HG03520 (cell line): ENCODE measurements at regions not wholly inside any gene's neighbourhood (a gene's known extent, or its start where the extent isn't known, plus 50 kb on each side); places are given as distances from the start of the nearest gene placed in this dataset.

Source experiments
- ATAC-seq: cut with Tn5 transposase; IDR thresholded peaks from one replicate; pipeline ENCODE4 v1.9.1; 2021; ENCODE audit warnings: mild to moderate bottlenecking, moderate library complexity; ENCODE audit not compliant: unreplicated experiment

DNA sequence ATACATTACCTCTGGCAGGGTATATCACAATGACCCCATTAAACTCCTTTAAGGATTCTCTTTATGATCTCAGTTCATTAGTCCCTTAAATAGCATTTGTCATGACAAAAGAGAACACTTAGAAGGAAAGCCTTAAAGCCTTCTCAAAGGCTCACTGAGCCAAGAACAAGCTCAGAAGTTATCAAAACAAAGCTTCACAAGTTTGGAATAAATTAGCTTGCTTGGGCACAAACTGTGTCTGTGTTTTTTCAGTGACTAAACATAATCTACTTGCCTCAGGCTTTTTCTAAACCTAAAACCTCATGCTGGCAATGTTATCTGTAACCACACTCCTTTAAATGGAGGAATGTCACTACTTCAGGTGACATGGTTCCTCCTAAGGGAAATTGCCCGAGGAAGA is 1114.9 kb upstream of the C9orf72 start:
- ATAC-seq: no peak

DNA sequence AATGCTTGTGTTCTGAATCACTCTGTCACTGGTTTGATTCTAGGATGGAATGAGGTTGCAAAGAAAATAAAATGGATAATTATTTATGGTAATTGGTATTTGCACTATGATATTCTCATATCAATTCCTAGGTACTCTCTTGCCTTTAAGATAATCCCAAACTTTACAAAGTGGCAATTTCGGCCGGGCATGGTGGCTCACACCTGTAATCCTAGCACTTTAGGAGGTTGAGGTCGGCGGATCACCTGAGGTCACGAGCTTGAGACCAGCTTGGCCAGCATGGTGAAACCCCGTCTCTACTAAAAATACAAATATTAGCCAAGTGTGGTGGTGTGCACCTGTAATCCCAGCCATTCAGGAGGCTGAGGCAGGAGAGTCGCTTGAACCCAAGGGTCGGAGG is 1118.7 kb upstream of the C9orf72 start:
- ATAC-seq: no peak

DNA sequence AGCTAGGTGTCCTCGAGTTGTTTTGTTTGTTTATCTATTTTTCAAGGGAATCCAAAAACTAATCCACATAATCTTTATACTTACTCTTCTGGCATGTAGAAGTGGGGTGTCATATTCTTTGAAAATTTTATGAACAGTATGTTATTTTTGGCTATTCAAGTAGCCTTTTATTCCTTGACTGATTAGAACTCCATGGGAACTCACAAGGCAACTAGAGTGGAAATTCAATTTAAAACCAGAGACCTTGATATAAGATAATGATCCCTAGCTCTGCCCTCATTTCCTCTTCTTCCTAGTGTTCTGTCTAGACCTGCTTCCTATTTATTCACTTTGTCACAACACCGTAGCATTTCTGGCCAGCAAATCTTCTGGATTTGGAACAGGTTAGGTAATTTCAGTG is 1123.7 kb upstream of the C9orf72 start:
- no peak for ATAC-seq

DNA sequence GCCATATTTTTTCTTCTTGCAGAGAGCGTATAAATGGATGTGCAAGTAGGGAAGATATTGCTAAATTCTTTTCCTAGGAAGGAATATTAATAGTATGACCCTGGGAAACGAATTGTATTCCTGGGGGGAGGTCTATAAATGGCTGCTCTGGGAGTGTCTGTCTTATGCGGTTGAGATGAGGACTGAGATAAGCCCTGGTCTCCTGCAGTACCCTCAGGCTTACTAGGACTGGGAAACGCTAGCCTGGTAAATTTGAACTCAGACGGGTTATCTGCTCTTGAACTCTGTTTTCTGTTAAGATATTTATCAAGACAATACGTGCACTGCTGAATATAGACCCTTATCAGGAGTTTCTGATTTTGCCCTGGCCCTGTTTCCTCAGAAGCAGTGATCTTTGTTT is 1126.4 kb upstream of the C9orf72 start:
- ATAC-seq: no peak

DNA sequence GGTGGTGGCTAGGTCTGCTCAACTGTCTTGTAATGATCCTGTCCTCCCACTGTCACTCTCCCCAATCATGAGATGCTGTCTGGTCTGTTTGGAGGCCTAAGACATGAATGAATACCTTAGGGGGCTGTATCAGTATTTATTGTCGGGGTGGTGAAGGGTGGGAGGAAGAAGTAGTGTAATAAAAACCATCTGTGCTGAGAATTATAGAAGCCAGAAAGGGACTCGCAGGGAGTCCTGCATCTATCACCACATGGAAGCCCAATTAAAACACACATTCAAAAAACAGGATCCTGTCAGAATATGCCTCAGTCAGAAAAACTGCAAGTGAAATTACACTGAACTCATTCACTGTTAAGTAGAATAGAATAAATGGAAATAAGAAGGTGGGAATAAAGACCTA is 1134.3 kb upstream of the C9orf72 start:
- ATAC-seq: no peak

DNA sequence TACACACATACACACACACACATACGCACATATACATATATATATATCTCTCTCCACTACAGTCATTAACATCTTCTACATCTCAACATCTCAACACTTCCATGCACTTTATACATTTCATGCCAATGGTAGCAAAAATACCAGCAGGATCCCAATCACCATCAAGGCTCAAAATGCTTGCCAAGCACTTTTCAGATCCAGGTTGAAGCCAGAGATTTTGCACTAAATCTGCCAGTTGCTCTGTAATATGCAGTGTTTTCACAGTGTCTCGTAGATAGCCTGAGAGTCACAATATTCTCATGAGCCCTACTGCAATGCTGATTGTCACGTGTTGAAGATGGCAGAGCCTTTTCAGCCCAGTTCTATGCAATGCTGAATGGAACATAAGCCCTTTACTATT is 1140.9 kb upstream of the C9orf72 start:
- no peak for ATAC-seq

DNA sequence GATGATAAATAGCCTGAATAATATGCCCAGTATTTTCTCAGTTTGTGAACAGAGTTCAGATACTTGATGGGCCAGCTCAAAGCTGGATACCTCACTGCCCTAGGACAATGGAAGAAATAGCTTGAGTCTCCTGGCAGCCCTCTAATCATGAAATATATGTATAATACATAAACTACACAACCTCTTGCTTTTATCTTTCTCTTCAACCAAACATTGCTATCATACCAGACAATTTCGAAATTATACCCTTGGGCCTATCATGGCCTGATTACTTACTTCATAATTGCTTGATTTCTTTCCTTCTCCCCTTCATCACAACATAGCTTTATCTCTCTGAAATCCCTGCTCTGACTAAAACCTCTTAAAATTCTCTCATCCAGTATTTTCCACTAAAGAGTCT is 1144.9 kb upstream of the C9orf72 start:
- ATAC-seq: no peak

DNA sequence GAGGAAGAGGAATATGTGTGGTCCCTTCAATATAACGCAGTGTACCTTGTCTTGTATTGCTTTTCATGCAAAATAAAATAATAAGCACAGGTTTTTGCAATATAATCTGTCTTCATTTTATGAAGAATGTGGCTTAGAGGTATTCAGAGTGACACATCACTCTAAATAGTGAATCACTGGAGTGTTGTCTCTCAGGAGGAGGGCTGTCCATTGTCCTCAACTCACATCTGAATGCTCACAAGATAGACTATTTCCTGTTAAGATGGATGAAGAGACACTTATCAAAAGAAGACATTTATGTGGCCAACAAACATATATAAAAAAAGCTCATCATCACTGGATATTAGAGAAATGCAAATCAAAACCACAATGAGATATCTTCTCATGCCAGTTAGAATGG is 1147.5 kb upstream of the C9orf72 start:
- ATAC-seq: no peak

DNA sequence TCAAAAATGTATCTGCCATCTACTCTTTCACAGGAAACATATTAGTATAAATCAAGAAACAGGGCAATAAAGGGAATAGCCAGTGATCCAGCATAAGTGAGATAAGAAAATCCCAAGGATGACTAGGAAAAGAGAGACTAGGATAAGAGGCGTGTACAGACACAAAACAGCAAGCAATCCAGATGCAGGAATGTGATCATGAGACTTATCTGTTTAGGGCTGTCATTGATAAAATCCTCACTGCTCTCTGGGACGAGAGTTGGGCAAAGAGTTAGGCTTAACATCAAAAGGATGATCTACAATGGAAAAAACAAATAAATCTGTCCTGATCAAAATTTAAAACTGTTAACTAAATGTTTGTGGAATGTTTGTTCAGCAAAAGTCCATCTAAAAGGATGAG is 1156.8 kb upstream of the C9orf72 start:
- ATAC-seq: no peak

DNA sequence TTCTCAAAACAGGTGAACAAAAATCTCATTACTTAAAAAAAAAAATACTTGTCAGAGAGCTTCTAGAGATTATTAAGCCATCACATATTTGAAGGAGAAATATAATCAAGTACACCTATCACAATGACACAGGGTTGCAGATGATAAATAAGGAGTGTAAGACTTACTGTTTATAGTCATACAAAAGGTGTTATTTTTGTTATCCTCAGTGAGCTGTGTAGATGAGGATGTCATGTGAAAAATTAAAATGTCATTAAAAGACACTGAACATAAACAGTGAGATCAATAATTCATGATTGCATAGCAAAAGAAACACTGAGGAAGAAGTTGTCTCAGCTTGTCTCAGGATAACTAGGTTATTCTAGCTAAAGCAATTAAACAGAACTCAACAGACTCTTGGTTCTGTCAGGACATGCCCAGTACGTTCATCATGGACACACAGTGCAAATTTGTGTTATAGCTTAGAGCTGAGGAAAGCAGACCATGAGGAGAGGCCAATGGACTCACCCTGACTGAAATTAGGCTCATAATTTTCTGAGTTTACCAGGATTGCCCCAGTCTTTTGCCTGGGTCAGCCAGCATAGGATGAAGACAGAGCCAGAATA is 1162.6 kb upstream of the C9orf72 start:
- ATAC-seq: no peak

DNA sequence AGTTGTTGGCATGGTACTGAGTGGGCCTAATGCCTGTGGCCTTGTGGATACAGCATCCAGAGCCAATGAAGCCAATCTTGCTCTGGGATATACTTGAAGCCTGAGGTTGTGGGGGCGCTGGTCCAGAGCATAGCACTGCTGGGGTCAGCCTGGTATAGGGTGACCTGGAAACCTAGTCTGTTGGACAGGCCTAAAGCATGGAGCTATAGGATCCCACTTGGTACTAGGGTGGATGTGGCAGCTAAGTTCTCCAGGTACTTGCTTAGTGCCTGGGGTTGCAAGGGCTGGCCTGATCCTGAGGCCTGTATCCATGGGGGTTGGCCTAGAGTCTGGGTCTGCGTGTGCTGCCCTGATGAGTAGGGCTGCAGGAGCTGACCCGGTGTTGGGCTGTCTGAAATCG is 1168.2 kb upstream of the C9orf72 start:
- ATAC-seq: no peak

DNA sequence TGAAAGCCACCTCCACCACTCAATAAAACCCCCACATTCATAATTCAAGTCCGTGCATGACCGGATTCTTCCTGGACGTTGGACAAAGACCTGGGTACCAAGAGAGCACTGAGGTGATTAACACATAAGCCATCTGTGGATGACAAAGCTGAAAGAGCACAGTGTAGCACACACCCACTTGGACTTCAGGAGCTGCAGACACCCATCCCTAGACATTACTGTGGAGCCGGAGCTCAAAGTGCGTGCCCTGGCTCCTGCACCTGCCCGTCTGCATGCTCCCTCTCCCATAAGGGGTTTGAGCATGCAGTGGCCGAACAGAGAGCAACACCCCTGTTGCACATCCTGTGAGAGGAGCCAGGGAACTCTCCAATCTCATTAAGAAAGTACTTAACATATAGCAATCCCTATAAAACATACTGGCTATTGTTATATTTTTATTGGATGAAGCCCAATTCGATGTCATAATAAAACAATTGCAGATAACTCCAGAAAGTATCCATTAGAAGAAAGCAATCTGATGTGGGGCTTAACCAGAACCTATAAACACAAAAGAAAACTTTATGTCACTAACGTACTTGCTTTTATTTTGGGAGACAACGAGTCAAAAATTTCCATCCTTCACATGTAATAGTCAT is 1174.2 kb upstream of the C9orf72 start:
- no peak for ATAC-seq

DNA sequence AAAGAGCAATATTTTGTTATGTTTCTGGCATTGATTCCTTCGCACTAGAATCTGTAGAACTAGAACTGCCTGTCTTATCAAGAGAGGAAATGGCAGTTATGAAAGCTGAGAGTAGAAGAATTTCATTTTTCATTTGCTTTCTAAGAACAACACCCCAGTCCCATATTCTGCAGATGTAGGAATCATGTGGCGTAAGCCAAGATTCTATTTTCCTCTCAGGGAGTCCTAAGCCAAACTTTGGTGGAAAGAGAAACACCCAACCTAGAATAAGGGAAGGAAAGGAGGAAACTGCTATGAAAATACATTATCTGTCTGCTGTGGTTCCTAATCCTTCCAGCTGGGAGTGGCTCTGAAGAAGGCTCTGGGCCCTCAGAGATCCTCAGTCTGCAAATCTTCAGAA is 1176.9 kb upstream of the C9orf72 start:
- no peak for ATAC-seq

DNA sequence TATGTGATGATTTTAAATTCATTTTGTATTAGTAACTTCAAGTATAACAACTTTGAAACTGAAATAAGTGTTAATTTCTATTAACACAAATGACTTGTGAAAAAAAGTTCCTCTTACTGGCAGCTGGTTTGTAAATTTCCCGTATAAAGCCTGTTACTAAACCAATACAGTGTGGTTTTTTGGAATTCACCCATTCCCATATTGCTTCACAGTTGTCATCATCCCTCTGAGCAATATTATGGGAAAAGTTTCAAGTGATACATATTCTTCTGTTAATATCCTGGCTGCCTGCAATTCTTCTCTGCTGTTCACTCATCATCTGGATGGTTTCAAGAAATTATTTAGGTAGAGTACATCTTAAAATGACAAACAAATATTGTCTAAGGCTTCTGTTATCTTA is 1185.1 kb upstream of the C9orf72 start:
- no peak for ATAC-seq

DNA sequence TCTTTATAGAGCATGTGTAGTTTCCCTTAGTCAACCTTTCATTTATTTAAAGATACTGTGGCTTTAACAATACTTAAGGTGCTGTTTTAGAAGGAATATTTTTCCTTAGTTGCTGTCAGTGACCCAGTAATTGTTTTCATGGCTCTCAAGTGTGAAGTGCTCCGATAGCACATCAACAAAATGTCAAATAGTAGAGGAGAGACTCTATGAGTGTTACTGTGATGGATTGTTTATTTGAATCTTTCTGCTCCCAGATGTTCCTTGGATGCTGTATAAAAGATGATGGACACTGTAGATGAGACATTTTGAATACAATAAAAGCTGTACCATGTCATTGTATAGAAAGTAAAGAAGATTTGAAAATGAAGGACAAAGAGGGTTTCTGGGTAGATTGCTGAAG is 1185.7 kb upstream of the C9orf72 start:
- no peak for ATAC-seq

DNA sequence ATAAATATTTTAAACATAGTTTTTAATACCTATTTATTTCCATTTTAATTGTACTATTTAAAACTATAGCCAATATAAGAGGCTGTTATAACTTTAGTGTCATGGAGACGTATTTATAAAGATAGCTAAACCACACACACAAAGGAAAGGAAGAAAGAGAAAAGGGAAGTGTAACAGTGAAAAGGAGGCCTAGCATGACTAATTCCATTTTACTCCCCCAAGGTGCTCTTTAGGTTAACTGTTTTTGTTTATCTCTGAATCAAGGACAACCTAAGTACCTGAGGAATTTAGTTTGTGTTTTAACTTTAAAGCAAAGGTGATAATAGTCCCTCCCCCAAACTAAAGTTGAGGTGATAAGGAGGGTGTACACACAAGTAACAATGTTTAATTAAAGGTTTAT is 1188.9 kb upstream of the C9orf72 start:
- no peak for ATAC-seq

DNA sequence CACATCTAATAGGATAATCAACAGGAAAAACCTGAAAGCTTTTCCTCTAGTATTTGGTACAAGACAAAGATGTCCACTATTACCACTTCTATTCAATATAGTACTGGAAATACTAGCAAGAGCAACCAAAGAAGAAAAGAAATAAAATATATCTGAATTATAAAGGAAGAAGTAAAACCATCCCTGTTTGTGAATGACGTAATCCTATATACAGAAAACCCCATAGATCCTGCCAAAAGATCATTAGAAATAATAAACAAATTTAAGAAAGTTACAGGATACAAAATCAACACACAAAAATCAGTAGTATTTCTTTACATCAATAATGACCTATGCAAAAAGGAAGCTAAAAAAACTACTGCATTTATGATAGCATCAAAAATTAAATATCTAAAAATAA is 1191.3 kb upstream of the C9orf72 start:
- no peak for ATAC-seq

DNA sequence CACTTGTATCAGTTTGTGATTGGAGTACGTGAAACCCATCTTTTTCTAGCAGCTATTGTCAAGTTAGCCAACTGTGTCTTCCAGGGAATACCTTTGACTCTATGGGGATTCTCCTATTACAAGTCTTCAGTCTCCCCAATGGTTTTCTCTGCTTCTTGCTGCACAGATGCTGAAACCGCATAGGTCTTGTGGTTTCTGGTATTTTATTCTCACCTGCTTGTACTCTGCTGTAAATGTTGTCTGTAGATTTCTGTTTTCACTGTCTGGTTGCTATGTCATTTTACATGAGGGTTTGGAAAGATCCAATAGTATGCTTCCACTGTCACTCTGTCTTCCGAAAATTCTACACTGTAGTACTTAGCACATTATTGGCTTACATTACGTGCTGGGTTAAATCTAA is 1196.9 kb upstream of the C9orf72 start:
- no peak for ATAC-seq

DNA sequence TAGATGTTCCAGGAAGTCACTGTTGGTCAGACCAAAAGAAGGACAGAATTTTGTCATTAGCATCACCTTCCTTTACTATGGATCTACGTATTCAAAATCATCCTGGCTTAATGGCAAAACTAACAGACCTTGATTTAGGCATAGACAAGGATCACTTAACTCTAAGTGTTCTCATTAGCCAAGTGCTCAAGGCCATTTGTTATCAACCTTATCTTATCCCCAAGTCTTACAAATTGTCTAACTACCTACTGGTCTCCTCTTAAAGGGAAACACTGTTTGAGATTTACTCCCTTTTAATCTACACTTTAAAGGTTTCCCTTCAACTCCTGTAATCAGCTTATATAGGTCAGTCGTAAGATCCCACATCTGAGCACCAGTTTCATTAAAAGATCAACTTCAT is 1197.5 kb upstream of the C9orf72 start:
- no peak for ATAC-seq

DNA sequence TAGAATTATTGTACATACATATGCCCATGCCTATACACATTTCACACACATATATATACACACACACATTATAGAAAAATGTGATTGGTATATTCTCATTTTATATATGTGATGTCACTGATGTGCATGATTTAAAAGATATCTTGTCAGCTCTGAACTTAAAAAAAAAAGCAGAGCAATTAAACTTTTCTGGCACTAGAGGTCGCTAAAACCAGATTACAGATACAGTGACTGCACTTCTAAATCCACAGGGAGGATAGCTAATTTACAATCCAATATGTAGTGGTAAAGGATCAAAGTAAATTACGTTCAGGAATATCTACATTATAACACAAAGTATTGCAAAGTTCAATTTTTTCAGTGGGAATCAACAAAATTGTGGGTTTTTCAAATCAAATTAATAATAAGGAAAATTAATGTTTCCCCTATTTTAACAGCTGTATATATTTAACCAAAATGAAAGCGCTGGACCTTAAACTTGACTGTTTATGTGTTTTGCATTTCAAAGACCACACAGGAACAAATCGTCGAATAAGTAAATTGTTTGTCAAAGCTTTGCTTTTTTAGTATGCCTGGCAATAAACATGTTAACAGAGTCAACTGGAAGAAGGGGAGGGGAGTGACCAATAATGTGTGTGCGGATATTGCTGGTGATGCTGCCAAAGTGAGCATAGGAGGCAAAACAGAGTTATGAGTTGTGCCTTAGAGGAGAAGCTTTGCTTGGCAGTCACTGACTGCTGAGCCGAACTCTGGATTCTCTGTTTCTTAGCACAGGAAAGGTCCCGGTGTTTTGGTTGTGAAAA is 1201.4 kb upstream of the C9orf72 start:
- ATAC-seq: peak; percentile 51

DNA sequence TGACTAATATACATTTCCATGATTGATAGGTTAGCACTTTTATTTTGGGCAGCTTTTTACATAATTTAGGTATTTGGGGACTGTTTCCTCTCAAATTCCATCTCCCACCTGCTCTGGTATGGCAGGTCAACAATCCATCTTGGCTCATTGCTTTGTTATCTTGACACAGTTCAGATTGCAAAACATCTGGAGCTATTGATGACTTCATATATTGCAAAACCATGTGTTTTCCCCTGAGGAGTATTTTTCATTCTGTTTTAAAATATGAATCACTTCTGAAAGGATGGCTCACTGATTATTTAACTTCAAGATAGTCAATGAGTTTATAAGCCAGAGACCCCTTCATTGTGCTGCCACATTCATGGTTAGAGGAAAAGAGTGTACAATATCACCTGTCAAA is 1206.0 kb upstream of the C9orf72 start:
- ATAC-seq: no peak

DNA sequence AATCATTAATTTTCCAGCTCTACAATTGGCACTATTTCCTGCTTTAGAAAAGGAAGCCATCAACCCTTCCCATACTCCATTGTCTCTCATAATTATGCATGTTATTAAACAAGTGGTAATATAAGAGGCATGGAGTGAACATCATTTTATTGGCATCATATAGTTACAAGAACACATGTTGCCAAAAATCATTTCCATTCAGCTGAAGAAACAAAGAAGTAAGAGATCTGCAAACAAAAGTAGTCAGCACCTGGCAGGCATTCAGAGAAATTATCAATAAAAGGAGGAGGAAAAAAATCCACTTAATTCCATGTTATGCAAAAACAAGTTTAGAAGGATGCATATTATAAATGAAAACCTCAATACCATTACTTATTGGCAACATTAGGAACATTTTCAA is 1208.2 kb upstream of the C9orf72 start:
- ATAC-seq: no peak
